ENCODE measurements at regions not wholly inside any gene's neighbourhood (a gene's known extent, or its start where the extent isn't known, plus 50 kb on each side); places are given as distances from the start of the nearest gene placed in this dataset.

DNA sequence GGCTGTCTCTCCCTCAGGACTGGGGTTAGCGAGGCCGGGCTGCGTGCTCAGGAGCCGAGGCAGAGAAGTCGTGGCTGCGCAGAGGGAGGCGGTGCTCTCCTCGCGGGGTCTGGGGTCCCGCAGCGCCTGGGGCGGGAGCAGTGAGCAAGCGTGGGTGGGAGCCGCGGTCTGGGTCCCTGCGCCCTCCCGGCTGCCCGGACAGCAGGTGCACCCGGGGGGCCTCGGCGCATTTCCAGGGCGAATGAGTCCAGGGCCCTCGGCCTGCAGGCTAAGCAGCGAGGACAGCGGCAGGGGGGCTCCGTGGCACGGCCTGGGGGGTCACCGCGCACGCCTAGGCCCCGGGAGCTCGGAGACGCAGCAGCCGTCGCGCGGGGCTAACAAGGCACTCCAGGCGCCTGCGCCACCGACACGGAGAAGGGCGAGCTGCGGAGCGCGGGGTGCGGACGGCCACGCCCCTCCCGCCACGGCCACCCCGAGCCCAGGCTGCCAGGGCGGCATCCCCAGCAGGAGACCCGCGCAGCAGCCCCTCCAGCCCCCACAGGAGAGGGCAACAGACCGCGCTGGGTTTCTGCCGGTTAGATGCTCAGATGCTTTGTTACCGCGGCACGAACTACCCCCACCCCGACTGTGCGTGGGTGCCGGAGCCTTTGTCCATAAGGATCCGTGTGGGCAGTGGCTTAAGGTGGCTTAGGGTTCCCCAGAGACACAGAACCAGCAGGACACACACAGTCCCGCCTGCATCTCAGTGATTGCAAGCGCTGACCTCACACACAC is 117.7 kb upstream of the C14orf180 start:
- TF ChIP-seq, protein P1, sequence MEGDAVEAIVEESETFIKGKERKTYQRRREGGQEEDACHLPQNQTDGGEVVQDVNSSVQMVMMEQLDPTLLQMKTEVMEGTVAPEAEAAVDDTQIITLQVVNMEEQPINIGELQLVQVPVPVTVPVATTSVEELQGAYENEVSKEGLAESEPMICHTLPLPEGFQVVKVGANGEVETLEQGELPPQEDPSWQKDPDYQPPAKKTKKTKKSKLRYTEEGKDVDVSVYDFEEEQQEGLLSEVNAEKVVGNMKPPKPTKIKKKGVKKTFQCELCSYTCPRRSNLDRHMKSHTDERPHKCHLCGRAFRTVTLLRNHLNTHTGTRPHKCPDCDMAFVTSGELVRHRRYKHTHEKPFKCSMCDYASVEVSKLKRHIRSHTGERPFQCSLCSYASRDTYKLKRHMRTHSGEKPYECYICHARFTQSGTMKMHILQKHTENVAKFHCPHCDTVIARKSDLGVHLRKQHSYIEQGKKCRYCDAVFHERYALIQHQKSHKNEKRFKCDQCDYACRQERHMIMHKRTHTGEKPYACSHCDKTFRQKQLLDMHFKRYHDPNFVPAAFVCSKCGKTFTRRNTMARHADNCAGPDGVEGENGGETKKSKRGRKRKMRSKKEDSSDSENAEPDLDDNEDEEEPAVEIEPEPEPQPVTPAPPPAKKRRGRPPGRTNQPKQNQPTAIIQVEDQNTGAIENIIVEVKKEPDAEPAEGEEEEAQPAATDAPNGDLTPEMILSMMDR (IDR thresholded peaks at IDR 0.05): no peak
- TF ChIP-seq ZFX (IDR thresholded peaks at IDR 0.05; ENCODE audit: borderline replicate concordance): no peak

All from 22Rv1 (cell line).